ENCODE measurements at regions not wholly inside any gene's neighbourhood (a gene's known extent, or its start where the extent isn't known, plus 50 kb on each side); places are given as distances from the start of the nearest gene placed in this dataset.

DNA sequence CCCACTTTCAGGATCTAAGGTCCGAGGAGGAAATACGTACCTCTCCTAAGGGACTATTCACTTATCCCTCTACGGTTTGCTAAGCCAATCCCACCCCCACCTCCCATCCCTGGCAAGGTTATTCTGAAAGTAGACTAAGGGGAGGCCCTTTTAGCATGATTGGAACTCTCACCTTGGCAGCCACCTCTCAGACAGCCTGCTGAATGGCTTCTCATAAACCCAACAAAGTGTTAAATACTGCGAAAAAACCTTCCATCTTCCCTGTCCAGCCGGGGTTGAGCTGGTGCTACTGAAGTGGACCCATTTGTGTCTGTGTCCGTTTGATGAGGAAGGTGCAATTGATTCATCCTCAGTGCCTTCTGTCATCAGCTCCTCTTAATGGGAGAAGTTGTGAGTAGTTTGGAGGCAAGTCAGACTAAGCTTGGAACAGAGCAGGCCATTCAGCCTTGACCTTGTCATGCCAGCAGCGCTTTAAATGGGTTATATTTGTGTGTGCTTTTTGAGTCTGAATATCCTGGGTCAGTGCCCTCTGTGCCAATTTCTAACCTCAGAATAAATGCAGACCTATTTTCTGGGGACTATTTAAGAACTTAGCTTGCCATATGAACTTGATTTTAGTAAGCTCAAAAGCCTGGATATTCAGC is 476.3 kb upstream of the ZNF608 start:
- Histone ChIP-seq H3K27ac (no peak overlapping the region), H3K36me3 (no peaks in the 10 kb centered on the region), H3K4me3 (replicated peaks in 1 of 3) (no peak overlapping the region), H3K9me3 (no peaks in the 10 kb centered on the region), H3K27me3 (no peaks in the 10 kb centered on the region), H3K4me1 (no peaks in the 10 kb centered on the region)
- WGBS, 2 donors, result 45 to 48% methylated on average over 7 of the region's 7 CpGs
- no peak for TF ChIP-seq POLR2A (IDR thresholded peaks at IDR 0.05)
- TF ChIP-seq, protein P1, sequence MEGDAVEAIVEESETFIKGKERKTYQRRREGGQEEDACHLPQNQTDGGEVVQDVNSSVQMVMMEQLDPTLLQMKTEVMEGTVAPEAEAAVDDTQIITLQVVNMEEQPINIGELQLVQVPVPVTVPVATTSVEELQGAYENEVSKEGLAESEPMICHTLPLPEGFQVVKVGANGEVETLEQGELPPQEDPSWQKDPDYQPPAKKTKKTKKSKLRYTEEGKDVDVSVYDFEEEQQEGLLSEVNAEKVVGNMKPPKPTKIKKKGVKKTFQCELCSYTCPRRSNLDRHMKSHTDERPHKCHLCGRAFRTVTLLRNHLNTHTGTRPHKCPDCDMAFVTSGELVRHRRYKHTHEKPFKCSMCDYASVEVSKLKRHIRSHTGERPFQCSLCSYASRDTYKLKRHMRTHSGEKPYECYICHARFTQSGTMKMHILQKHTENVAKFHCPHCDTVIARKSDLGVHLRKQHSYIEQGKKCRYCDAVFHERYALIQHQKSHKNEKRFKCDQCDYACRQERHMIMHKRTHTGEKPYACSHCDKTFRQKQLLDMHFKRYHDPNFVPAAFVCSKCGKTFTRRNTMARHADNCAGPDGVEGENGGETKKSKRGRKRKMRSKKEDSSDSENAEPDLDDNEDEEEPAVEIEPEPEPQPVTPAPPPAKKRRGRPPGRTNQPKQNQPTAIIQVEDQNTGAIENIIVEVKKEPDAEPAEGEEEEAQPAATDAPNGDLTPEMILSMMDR (IDR thresholded peaks at IDR 0.05), result no peak
- intact Hi-C loops (cut with DNase I), result no loop called here
- DNase-seq, result no peak

DNA sequence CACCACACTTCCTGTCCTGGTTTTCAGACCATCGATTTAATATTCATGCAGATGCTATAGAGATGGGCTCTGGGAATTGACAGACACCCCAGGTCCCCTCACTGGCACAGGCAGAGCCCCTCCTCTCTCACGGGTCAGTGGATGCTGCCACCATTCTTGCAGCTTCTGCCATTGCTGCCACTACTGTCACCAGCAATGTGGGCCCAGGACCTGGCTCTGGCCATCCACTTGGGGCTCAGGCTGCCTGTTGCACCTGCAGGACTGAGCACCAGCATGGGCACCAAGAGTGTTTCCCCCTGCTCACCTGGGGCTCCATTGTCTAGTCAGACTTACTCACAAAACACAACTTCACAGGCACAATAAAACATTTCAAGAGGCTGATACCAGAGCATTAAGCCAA is 479.0 kb upstream of the ZNF608 start:
- no peak for DNase-seq
- no peaks in the 10 kb centered on the region for H3K4me1 ChIP-seq
- 38 to 46% methylated on average over 2 of the region's 2 CpGs for WGBS, 2 donors
- TF ChIP-seq, protein P1 (IDR thresholded peaks at IDR 0.05), result no peak
- no peak for TF ChIP-seq POLR2A (IDR thresholded peaks at IDR 0.05)
- no peaks in the 10 kb centered on the region for H3K36me3 ChIP-seq
- H3K27ac ChIP-seq, result no peak overlapping the region
- intact Hi-C loops (cut with DNase I), result no loop called here
- H3K4me3 ChIP-seq (replicated peaks in 1 of 3), result no peak overlapping the region
- H3K9me3 ChIP-seq, result no peaks in the 10 kb centered on the region
- no peaks in the 10 kb centered on the region for H3K27me3 ChIP-seq

DNA sequence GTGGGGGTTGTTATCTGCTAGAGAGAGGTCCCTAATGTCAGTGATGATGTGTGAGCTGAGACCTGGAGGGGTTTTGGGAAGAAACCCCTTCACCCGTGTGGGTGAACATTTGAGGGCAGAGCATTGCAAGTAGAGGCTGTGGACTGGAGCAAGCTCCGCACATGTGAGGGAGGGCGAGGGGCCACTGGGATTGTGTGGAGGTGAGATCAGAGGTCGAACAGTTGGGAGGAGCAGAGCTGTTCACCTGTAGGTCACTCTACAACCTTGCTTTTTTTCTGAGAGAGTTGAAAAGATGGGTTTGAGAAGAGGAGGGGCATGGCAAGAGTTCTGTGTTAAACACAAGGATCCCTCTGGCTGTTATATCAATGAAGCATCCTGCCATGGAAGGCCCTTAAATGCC is 480.4 kb upstream of the ZNF608 start:
- Histone ChIP-seq H3K4me1 (no peaks in the 10 kb centered on the region), H3K9me3 (no peaks in the 10 kb centered on the region), H3K36me3 (no peaks in the 10 kb centered on the region), H3K27me3 (no peaks in the 10 kb centered on the region), H3K4me3 (replicated peaks in 1 of 3) (no peak overlapping the region), H3K27ac (no peak overlapping the region)
- intact Hi-C loops (cut with DNase I), result no loop called here
- WGBS, 2 donors, result 86 to 94% methylated on average over 4 of the region's 4 CpGs
- no peak for DNase-seq
- TF ChIP-seq, protein P1 (IDR thresholded peaks at IDR 0.05), result no peak
- no peak for TF ChIP-seq POLR2A (IDR thresholded peaks at IDR 0.05)

DNA sequence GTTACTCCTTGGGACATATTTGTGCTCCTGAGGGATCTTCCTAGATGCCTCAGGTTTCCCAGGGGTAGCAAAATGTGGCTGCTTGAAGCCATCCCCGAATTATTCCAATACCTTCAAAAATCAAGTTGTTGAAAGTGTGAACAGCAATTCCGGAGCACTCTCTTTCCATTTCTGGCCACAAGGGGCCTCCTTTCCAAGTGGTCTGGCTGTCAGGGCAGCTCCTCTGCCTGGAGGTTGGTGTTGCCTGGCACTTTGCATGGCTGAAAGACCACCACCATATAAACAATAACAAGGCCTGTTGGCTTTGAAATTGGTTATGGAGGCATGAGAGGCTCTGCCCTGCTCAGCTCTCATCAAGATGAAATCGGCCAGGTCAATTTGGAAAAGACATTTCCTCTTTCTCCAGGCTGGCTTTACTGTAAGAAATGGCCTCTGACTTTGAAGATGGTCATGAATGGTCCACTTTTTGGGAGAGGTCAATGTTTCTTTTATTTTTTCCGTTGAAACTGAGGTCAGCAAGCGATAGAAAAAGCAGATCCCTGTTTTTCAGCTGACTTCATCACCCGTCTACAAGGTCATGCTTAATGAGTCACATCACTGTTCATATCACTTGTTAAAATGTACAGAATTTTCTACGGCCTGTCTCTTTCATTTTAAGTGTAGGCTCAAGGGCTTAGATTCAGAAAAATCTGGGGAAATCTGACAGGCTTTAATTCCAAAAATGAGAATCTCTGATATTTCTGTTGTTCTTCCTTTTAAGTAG is 481.1 kb upstream of the ZNF608 start:
- Histone ChIP-seq H3K9me3 (no peaks in the 10 kb centered on the region), H3K27ac (no peak overlapping the region), H3K36me3 (no peaks in the 10 kb centered on the region), H3K4me1 (no peaks in the 10 kb centered on the region), H3K27me3 (no peaks in the 10 kb centered on the region), H3K4me3 (replicated peaks in 1 of 3) (no peak overlapping the region)
- DNase-seq, result peak; percentile 1 to 5
- WGBS, 2 donors, result 80 to 92% methylated on average over 7 of the region's 7 CpGs
- TF ChIP-seq POLR2A (IDR thresholded peaks at IDR 0.05), result no peak
- TF ChIP-seq, protein P1 (IDR thresholded peaks at IDR 0.05), result peak in 2 of 6 experiments; percentile 24 to 32
- intact Hi-C loops (cut with DNase I), result no loop called here

DNA sequence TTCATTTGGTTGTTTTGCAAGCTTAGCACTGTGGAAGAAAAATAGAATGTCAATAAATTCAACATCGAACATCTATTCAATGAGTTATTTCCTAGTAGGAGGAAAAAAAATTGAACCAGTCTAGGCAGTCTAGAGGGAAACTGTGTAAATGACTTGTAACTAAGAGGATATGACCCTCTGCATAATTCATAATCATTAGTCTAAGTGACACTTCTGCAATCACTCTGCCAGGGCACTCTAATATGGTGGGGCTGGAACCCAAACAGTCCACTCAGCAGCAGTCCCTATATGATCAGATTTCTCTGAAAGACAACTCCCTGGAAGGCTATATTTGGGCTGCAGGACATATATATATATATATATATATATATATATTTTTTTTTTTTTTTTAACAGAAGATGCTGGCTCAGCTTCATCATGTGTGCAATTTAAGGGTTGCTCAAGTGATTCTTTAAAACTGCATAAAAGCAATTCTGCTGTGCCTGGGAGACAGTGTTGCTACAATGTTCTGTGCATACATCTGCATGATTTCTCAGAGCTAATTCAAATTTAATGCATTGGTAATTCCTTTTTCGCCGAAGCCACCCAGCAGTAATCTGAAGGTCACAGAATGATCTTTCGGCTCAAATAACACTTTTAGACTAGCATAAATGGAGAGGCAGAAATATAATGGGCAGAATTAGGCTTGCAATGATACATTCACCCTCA is 482.1 kb upstream of the ZNF608 start:
- TF ChIP-seq, protein P1 (IDR thresholded peaks at IDR 0.05), result no peak
- no peak for TF ChIP-seq POLR2A (IDR thresholded peaks at IDR 0.05)
- WGBS, 2 donors, result 61 to 65% methylated on average over 4 of the region's 4 CpGs
- Histone ChIP-seq H3K4me1 (no peaks in the 10 kb centered on the region), H3K4me3 (replicated peaks in 1 of 3) (no peak overlapping the region), H3K27me3 (no peaks in the 10 kb centered on the region), H3K27ac (no peak overlapping the region), H3K9me3 (no peaks in the 10 kb centered on the region), H3K36me3 (no peaks in the 10 kb centered on the region)
- intact Hi-C loops (cut with DNase I), result no loop called here
- DNase-seq, result no peak
